Mesendoderm (in vitro differentiated cells): ENCODE measurements at regions not wholly inside any gene's neighbourhood (a gene's known extent, or its start where the extent isn't known, plus 50 kb on each side); places are given as distances from the start of the nearest gene placed in this dataset.
"Not testable (repeated sequence)": the region's sequence is repeated elsewhere in the genome, so short reads cannot be mapped to it uniquely, and the experiment has no call there.

ENCODE experiments used
- DNase-seq: peaks from one replicate; pipeline ENCODE4 v3.0.0; 2013
- H2AK5ac ChIP-seq: 2 replicates; pipeline ENCODE4 v1.6.1; 2013; ENCODE audit warnings: low read length, inconsistent platforms
- H2BK120ac ChIP-seq: 2 replicates; pipeline ENCODE4 v1.6.1; 2013; ENCODE audit warnings: low read depth, mild to moderate bottlenecking, low read length, moderate library complexity, mixed read lengths
- H2BK15ac ChIP-seq: replicated peaks from 2 replicates; pipeline ENCODE4 v1.6.1; 2013; ENCODE audit warnings: low read depth, mild to moderate bottlenecking, moderate library complexity
- H2BK5ac ChIP-seq: 2 replicates; pipeline ENCODE4 v1.6.1; 2013; ENCODE audit warnings: low read length, inconsistent platforms
- H3K18ac ChIP-seq: 2 replicates; pipeline ENCODE4 v1.6.1; 2013; ENCODE audit warnings: mild to moderate bottlenecking, low read length, mixed read lengths
- H3K23ac ChIP-seq: one replicate; pipeline ENCODE4 v1.6.1; 2013; ENCODE audit warnings: low read length
- H3K27ac ChIP-seq: 2 replicates; pipeline ENCODE4 v1.5.1; 2013; ENCODE audit warnings: low read depth, mild to moderate bottlenecking, inconsistent platforms, low read length, moderate library complexity
- H3K27me3 ChIP-seq: 2 replicates; pipeline ENCODE4 v1.6.1; 2013; ENCODE audit warnings: low read length, control low read depth, mild to moderate bottlenecking, inconsistent platforms; ENCODE audit not compliant: insufficient read depth, poor library complexity
- H3K36me3 ChIP-seq: 2 replicates; pipeline ENCODE4 v1.6.1; 2013; ENCODE audit warnings: low read length, inconsistent platforms; ENCODE audit not compliant: control insufficient read depth, insufficient read depth
- H3K4ac ChIP-seq: one replicate; pipeline ENCODE4 v1.6.1; 2013; ENCODE audit warnings: low read depth, mild to moderate bottlenecking, low read length, moderate library complexity
- H3K4me1 ChIP-seq: 2 replicates; pipeline ENCODE4 v1.6.1; 2013; ENCODE audit warnings: low read depth, low read length, inconsistent platforms; ENCODE audit not compliant: control insufficient read depth
- H3K4me2 ChIP-seq: 2 replicates; pipeline ENCODE4 v1.6.1; 2013; ENCODE audit warnings: low read length
- H3K4me3 ChIP-seq: 2 replicates; pipeline ENCODE4 v1.5.1; 2013; ENCODE audit warnings: mild to moderate bottlenecking, low read length
- H3K56ac ChIP-seq: one replicate; pipeline ENCODE4 v1.6.1; 2013; ENCODE audit warnings: low read length
- H3K79me1 ChIP-seq: 2 replicates; pipeline ENCODE4 v1.6.1; 2013; ENCODE audit warnings: low read length, inconsistent platforms
- H3K79me2 ChIP-seq: 2 replicates; pipeline ENCODE4 v1.6.1; 2013; ENCODE audit warnings: mild to moderate bottlenecking, low read length; ENCODE audit not compliant: control insufficient read depth, insufficient read depth
- H3K9ac ChIP-seq: 2 replicates; pipeline ENCODE4 v1.6.1; 2013; ENCODE audit warnings: low read length, inconsistent platforms
- H4K5ac ChIP-seq: one replicate; pipeline ENCODE4 v1.6.1; 2013; ENCODE audit warnings: low read length
- H4K8ac ChIP-seq: one replicate; pipeline ENCODE4 v1.6.1; 2013; ENCODE audit warnings: low read depth, mild to moderate bottlenecking, control low read depth, low read length, moderate library complexity
- WGBS: extraction: QIAGEN DNeasy Blood & Tissue Kit; methylation state at CpG from one replicate; pipeline ENCODE4 v1.1.7; 2013; ENCODE audit warnings: low lambda C conversion rate, missing lambda C conversion rate; ENCODE audit not compliant: insufficient coverage; ENCODE audit errors: extremely low coverage; 5-methylcytosine and 5-hydroxymethylcytosine counted together

DNA sequence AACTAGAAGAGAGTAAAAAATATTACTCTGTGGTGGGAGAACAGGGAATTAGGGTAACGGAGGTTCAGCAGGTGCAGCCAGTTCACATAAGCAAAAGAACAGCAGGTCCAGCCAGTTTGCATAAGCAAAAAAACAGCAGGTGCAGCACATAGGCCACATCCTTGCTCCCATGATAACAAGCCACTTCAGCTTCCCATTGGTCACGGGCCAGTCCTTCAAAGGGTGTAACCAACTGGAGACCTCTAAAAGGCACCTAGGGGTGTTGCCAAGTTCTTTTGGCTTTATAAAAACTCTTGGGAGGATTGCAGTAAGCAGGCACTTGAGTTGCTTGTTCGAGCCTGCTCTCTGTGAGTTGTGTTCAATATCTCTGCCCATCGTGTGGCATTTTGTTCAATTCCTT, 488.1 kb downstream of the XYLT1 start:
- Histone ChIP-seq H3K4ac (no peak overlapping the region), H3K23ac (no peak overlapping the region), H3K27ac (no peak overlapping the region), H3K4me2 (no peak overlapping the region), H3K4me1 (no peaks in the 10 kb centered on the region), H3K79me2 (no peaks in the 10 kb centered on the region), H3K79me1 (no peaks in the 10 kb centered on the region), H2BK5ac (no peak overlapping the region), H3K4me3 (no peak overlapping the region), H2AK5ac (no peak overlapping the region), H3K56ac (no peak overlapping the region), H3K18ac (no peak overlapping the region), H3K36me3 (no peaks in the 10 kb centered on the region), H3K27me3 (no peaks in the 10 kb centered on the region), H4K5ac (no peak overlapping the region), H2BK120ac (no peak overlapping the region), H2BK15ac (no peak overlapping the region), H3K9ac (no peak overlapping the region), H4K8ac (no peak overlapping the region)
- no CpG with 5 or more reads among the region's 4 CpGs for WGBS
- no peak for DNase-seq

DNA sequence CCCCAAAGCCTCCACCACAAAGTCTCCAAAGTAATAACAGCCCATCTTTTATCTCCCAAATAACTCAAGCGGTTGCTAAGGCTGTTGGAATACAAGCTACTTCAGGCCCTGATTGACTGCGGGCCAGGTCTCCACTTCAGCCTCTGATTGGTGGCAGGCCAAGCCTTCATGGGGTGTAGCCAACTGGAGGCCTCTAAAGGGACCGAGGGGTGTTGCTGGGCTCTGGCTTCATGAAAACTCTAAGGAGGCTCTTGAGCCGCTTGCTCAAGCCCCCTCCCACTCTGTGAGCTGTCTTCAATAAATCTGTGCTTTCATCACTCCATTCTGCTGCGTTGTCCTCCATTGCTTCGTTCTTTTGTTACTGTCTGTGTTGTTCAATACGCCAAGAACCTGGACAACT, 487.2 kb downstream of the XYLT1 start:
- Histone ChIP-seq H2BK5ac (no peak overlapping the region), H2BK15ac (no peak overlapping the region), H3K79me1 (no peaks in the 10 kb centered on the region), H3K4me1 (no peaks in the 10 kb centered on the region), H3K79me2 (no peaks in the 10 kb centered on the region), H2AK5ac (no peak overlapping the region), H3K23ac (no peak overlapping the region), H3K27me3 (no peaks in the 10 kb centered on the region), H2BK120ac (no peak overlapping the region), H3K27ac (no peak overlapping the region), H4K5ac (no peak overlapping the region), H3K4me2 (no peak overlapping the region), H3K4me3 (no peak overlapping the region), H4K8ac (no peak overlapping the region), H3K4ac (no peak overlapping the region), H3K9ac (no peak overlapping the region), H3K56ac (no peak overlapping the region), H3K36me3 (no peaks in the 10 kb centered on the region), H3K18ac (no peak overlapping the region)
- no CpG with 5 or more reads among the region's 7 CpGs for WGBS
- DNase-seq, result no peak

DNA sequence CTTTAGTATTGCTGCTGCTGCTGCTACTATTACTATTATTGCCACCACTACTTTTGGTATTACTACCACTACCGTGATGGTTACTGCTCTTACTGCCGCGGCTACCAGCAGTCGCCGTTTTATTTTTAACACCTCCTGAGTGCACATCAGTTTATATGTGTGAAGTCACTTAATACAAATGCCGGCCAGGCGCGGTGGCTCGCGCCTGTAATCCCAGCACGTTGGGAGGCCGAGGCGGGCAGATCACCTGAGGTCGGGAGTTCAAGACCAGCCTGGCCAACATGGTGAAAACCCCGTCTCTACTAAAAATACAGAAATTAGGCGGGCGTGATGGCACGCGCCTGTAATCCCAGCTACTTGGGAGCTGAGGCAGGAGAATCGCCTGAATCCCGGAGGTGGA, 486.7 kb downstream of the XYLT1 start:
- H2BK15ac ChIP-seq, H3K9ac ChIP-seq, H2AK5ac ChIP-seq, H3K18ac ChIP-seq, H2BK5ac ChIP-seq, H2BK120ac ChIP-seq, H3K79me2 ChIP-seq, H3K36me3 ChIP-seq, H4K8ac ChIP-seq, H3K4ac ChIP-seq, H3K27ac ChIP-seq, H4K5ac ChIP-seq, H3K4me3 ChIP-seq, DNase-seq, H3K79me1 ChIP-seq, H3K4me1 ChIP-seq, H3K27me3 ChIP-seq, H3K56ac ChIP-seq, H3K23ac ChIP-seq, H3K4me2 ChIP-seq: not testable (repeated sequence)
- WGBS, result no CpG with 5 or more reads among the region's 21 CpGs

GRCh38 chr16:16985707-16986106, 485.1 kb downstream of the XYLT1 start:
- H3K23ac ChIP-seq, result no peak overlapping the region
- no peak for DNase-seq
- H2BK120ac ChIP-seq, result no peak overlapping the region
- no peak overlapping the region for H3K4me2 ChIP-seq
- H3K79me2 ChIP-seq, result no peaks in the 10 kb centered on the region
- no peaks in the 10 kb centered on the region for H3K36me3 ChIP-seq
- WGBS, result no CpG with 5 or more reads among the region's 1 CpG
- H3K18ac ChIP-seq, result no peak overlapping the region
- H3K4ac ChIP-seq, result no peak overlapping the region
- no peak overlapping the region for H2BK15ac ChIP-seq
- H4K8ac ChIP-seq, result no peak overlapping the region
- no peak overlapping the region for H4K5ac ChIP-seq
- H3K4me1 ChIP-seq, result no peaks in the 10 kb centered on the region
- no peak overlapping the region for H3K56ac ChIP-seq
- H2AK5ac ChIP-seq, result no peak overlapping the region
- no peak overlapping the region for H3K4me3 ChIP-seq
- H3K9ac ChIP-seq, result no peak overlapping the region
- no peak overlapping the region for H2BK5ac ChIP-seq
- no peaks in the 10 kb centered on the region for H3K27me3 ChIP-seq
- no peaks in the 10 kb centered on the region for H3K79me1 ChIP-seq
- H3K27ac ChIP-seq, result no peak overlapping the region

- H3K23ac ChIP-seq, result no peak overlapping the region
- no peak overlapping the region for H3K9ac ChIP-seq
- no peak overlapping the region for H3K4me3 ChIP-seq
- no peak overlapping the region for H3K27ac ChIP-seq
- H3K79me1 ChIP-seq, result no peaks in the 10 kb centered on the region
- no peak overlapping the region for H3K56ac ChIP-seq
- H4K8ac ChIP-seq, result no peak overlapping the region
- DNase-seq, result no peak
- no peak overlapping the region for H4K5ac ChIP-seq
- no peak overlapping the region for H3K4me2 ChIP-seq
- H2BK5ac ChIP-seq, result no peak overlapping the region
- H3K79me2 ChIP-seq, result no peaks in the 10 kb centered on the region
- no peak overlapping the region for H3K4ac ChIP-seq
- H3K27me3 ChIP-seq, result no peaks in the 10 kb centered on the region
- H3K4me1 ChIP-seq, result no peaks in the 10 kb centered on the region
- H3K18ac ChIP-seq, result no peak overlapping the region
- no peak overlapping the region for H2BK15ac ChIP-seq
- H2BK120ac ChIP-seq, result no peak overlapping the region
- no CpG with 5 or more reads among the region's 3 CpGs for WGBS
- no peaks in the 10 kb centered on the region for H3K36me3 ChIP-seq
- H2AK5ac ChIP-seq, result no peak overlapping the region
These were observed 481.8 kb downstream of the XYLT1 start for GRCh38 chr16:16988963-16989362.

- H3K4ac ChIP-seq, result no peak overlapping the region
- H3K56ac ChIP-seq, result no peak overlapping the region
- no peak for DNase-seq
- no peaks in the 10 kb centered on the region for H3K79me1 ChIP-seq
- no CpG with 5 or more reads among the region's 4 CpGs for WGBS
- no peak overlapping the region for H3K27ac ChIP-seq
- H3K4me1 ChIP-seq, result no peaks in the 10 kb centered on the region
- no peak overlapping the region for H3K4me3 ChIP-seq
- H2BK5ac ChIP-seq, result no peak overlapping the region
- no peak overlapping the region for H3K9ac ChIP-seq
- no peak overlapping the region for H2BK120ac ChIP-seq
- no peak overlapping the region for H2BK15ac ChIP-seq
- no peaks in the 10 kb centered on the region for H3K36me3 ChIP-seq
- no peaks in the 10 kb centered on the region for H3K27me3 ChIP-seq
- H2AK5ac ChIP-seq, result no peak overlapping the region
- no peak overlapping the region for H4K8ac ChIP-seq
- H3K79me2 ChIP-seq, result no peaks in the 10 kb centered on the region
- no peak overlapping the region for H3K4me2 ChIP-seq
- no peak overlapping the region for H4K5ac ChIP-seq
- no peak overlapping the region for H3K18ac ChIP-seq
- no peak overlapping the region for H3K23ac ChIP-seq
These were observed 481.4 kb downstream of the XYLT1 start for GRCh38 chr16:16989368-16989767.
